PC-3 (cell line): ENCODE measurements at regions not wholly inside any gene's neighbourhood (a gene's known extent, or its start where the extent isn't known, plus 50 kb on each side); places are given as distances from the start of the nearest gene placed in this dataset.

ENCODE experiments used
- ATAC-seq: fragments of 200-7000 bp; cut with Tn5 transposase; 2 replicates; pipeline ENCODE4 v1.9.1; 2020; ENCODE audit warnings: mild to moderate bottlenecking, moderate library complexity
- BruUV-seq: library from RNA; stranded (reverse); fragments of 400-500 nt; replicated peaks from 2 replicates; lab custom pipeline; 2021; lab: Mats Ljungman, UMichigan
- CTCF ChIA-PET: fragments of 300-600 bp; sonication (Branson Sonifier 250); formaldehyde crosslinking; loops from one replicate; lab custom pipeline; 2022; ENCODE audit warnings: antibody characterized with exemption; lab: Charles Lee
- POLR2A ChIA-PET: fragments of 300-600 bp; sonication (Branson Sonifier 250); formaldehyde crosslinking; loops from one replicate; lab custom pipeline; 2022; ENCODE audit warnings: antibody characterized with exemption; ENCODE audit not compliant: unreplicated experiment; lab: Charles Lee
- DNase-seq: peaks from one replicate; pipeline ENCODE4 v3.0.0-alpha.2; 2015
- H2AFZ ChIP-seq: fragments of 300-600 bp; sonication (generic); 2 replicates; pipeline ENCODE4 v1.6.0; 2016; ENCODE audit warnings: antibody characterized with exemption, low read length
- H3F3A ChIP-seq: fragments of 300-600 bp; sonication (generic); one replicate; pipeline ENCODE4 v1.6.0; 2017; ENCODE audit warnings: antibody characterized with exemption, low read length, control low read depth, mild to moderate bottlenecking; ENCODE audit not compliant: unreplicated experiment
- H3K27ac ChIP-seq: fragments of 300-600 bp; sonication (generic); 2 replicates; pipeline ENCODE4 v1.5.1; 2016; ENCODE audit warnings: mild to moderate bottlenecking, low read length
- H3K27me3 ChIP-seq: fragments of 300-600 bp; sonication (generic); 2 replicates; pipeline ENCODE4 v1.6.1; 2016; ENCODE audit warnings: low read length, mixed read lengths
- H3K36me3 ChIP-seq: fragments of 300-600 bp; sonication (generic); 2 replicates; pipeline ENCODE4 v1.6.1; 2016; ENCODE audit warnings: low read depth, mixed run types, low read length, mixed read lengths
- H3K4me1 ChIP-seq: fragments of 300-600 bp; sonication (generic); 2 replicates; pipeline ENCODE4 v1.5.1; 2016; ENCODE audit warnings: low read length; ENCODE audit not compliant: insufficient read depth
- H3K4me2 ChIP-seq: fragments of 300-600 bp; sonication (generic); 2 replicates; pipeline ENCODE4 v1.6.0; 2016; ENCODE audit warnings: low read length
- H3K4me3 ChIP-seq: fragments of 300-600 bp; sonication (generic); 2 replicates; pipeline ENCODE4 v1.5.1; 2016; ENCODE audit warnings: mild to moderate bottlenecking, low read length, mixed read lengths
- H3K79me2 ChIP-seq: fragments of 300-600 bp; sonication (generic); 2 replicates; pipeline ENCODE4 v1.6.1; 2017; ENCODE audit warnings: low read length, mixed read lengths
- H3K9ac ChIP-seq: fragments of 300-600 bp; sonication (generic); 2 replicates; pipeline ENCODE4 v1.6.0; 2016; ENCODE audit warnings: mild to moderate bottlenecking, low read length
- H3K9me2 ChIP-seq: fragments of 300-600 bp; sonication (generic); replicated peaks from 2 replicates; pipeline ENCODE4 v1.6.1; 2016; ENCODE audit warnings: mixed run types, low read length, mixed read lengths
- H3K9me3 ChIP-seq: fragments of 300-600 bp; sonication (generic); 2 replicates; pipeline ENCODE4 v1.6.1; 2016; ENCODE audit warnings: low read length, mixed read lengths
- H4K20me1 ChIP-seq: fragments of 300-600 bp; sonication (generic); 2 replicates; pipeline ENCODE4 v1.6.1; 2016; ENCODE audit warnings: low read length, mixed read lengths
- CTCF ChIP-seq: fragments of 300-600 bp; sonication (generic); conservative IDR thresholded peaks from 2 replicates; pipeline ENCODE4 v1.5.1; 2017; ENCODE audit warnings: antibody characterized with exemption, low read depth, mild to moderate bottlenecking, low read length
- EZH2 ChIP-seq: fragments of 300-600 bp; sonication (generic); IDR thresholded peaks from one replicate; pipeline ENCODE4 v1.6.1; 2017; ENCODE audit warnings: antibody characterized with exemption, mild to moderate bottlenecking, low read length; ENCODE audit not compliant: unreplicated experiment
- EZH2phosphoT487 ChIP-seq: fragments of 300-600 bp; sonication (generic); IDR thresholded peaks from 2 replicates; pipeline ENCODE4 v1.6.1; 2018; ENCODE audit warnings: mild to moderate bottlenecking, antibody characterized with exemption, low read length, borderline replicate concordance
- intact Hi-C: fragments of 100-400 bp; cut with micrococcal nuclease; formaldehyde crosslinking; loops from 2 replicates; pipeline ENCODE4 v1.9.0; 2023

- intact Hi-C loops, result loop anchor here (10.0 kb wide), 1 partner anchor 105 kb away; no protein-coding TSS in a partner anchor
- ChIA-PET POLR2A (no interaction called here), CTCF (no interaction called here)
Observed at GRCh38 chr5:123810253-123810652, 298.3 kb downstream of the CSNK1G3 start.

GRCh38 chr5:123809594-123810221 lies 297.7 kb downstream of the CSNK1G3 start:
- no peaks in the 10 kb centered on the region for H3K27me3 ChIP-seq
- CTCF ChIA-PET, result no interaction called here
- peaks cover 18% of the 10 kb centered on the region for H3K4me1 ChIP-seq
- H2AFZ ChIP-seq, result no peak overlapping the region
- no peaks in the 10 kb centered on the region for H3K9me2 ChIP-seq
- H3F3A ChIP-seq, result no peaks in the 10 kb centered on the region
- ATAC-seq (no peak), DNase-seq (no peak)
- intact Hi-C loops, result loop anchor here (10.0 kb wide), 1 partner anchor 105 kb away; no protein-coding TSS in a partner anchor
- no peaks in the 10 kb centered on the region for H4K20me1 ChIP-seq
- H3K36me3 ChIP-seq, result no peaks in the 10 kb centered on the region
- no peak overlapping the region for H3K9ac ChIP-seq
- no peak overlapping the region for H3K27ac ChIP-seq
- no peaks in the 10 kb centered on the region for H3K79me2 ChIP-seq
- no peak overlapping the region for H3K4me3 ChIP-seq
- POLR2A ChIA-PET, result no interaction called here
- H3K9me3 ChIP-seq, result no peaks in the 10 kb centered on the region
- no TSS peak for BruUV-seq
- H3K4me2 ChIP-seq, result no peak overlapping the region
- TF ChIP-seq CTCF, result no peak

More at GRCh38 chr5:123810253-123810652, 298.3 kb downstream of the CSNK1G3 start:
- no peaks in the 10 kb centered on the region for H3K27me3 ChIP-seq
- no peaks in the 10 kb centered on the region for H4K20me1 ChIP-seq
- no peak overlapping the region for H3K27ac ChIP-seq
- peaks cover 18% of the 10 kb centered on the region for H3K4me1 ChIP-seq
- no peak overlapping the region for H3K4me3 ChIP-seq
- no peak overlapping the region for H3K4me2 ChIP-seq
- H3K9ac ChIP-seq, result no peak overlapping the region
- H3K36me3 ChIP-seq, result no peaks in the 10 kb centered on the region
- BruUV-seq, result no TSS peak
- H3F3A ChIP-seq, result no peaks in the 10 kb centered on the region
- no peaks in the 10 kb centered on the region for H3K9me2 ChIP-seq
- H2AFZ ChIP-seq, result no peak overlapping the region
- no peaks in the 10 kb centered on the region for H3K79me2 ChIP-seq
- TF ChIP-seq EZH2phosphoT487 (no peak), EZH2 (no peak), CTCF (no peak)
- no peaks in the 10 kb centered on the region for H3K9me3 ChIP-seq
- ATAC-seq (no peak), DNase-seq (no peak)

GRCh38 chr5:123808461-123809380 lies 296.7 kb downstream of the CSNK1G3 start:
- no peaks in the 10 kb centered on the region for H3K27me3 ChIP-seq
- H2AFZ ChIP-seq, result no peak overlapping the region
- no peak overlapping the region for H3K4me3 ChIP-seq
- H4K20me1 ChIP-seq, result no peaks in the 10 kb centered on the region
- peaks cover 8% of the 10 kb centered on the region for H3K4me1 ChIP-seq
- TF ChIP-seq EZH2 (no peak), CTCF (no peak), EZH2phosphoT487 (no peak)
- CTCF ChIA-PET, result no interaction called here
- POLR2A ChIA-PET, result no interaction called here
- ATAC-seq (no peak), DNase-seq (no peak)
- H3K9me2 ChIP-seq, result no peaks in the 10 kb centered on the region
- intact Hi-C loops, result no loop called here
- no peaks in the 10 kb centered on the region for H3F3A ChIP-seq
- no peak overlapping the region for H3K27ac ChIP-seq
- H3K36me3 ChIP-seq, result no peaks in the 10 kb centered on the region
- H3K4me2 ChIP-seq, result no peak overlapping the region
- no peaks in the 10 kb centered on the region for H3K9me3 ChIP-seq
- BruUV-seq, result no TSS peak
- no peak overlapping the region for H3K9ac ChIP-seq
- no peaks in the 10 kb centered on the region for H3K79me2 ChIP-seq
